ENCODE measurements at regions not wholly inside any gene's neighbourhood (a gene's known extent, or its start where the extent isn't known, plus 50 kb on each side); places are given as distances from the start of the nearest gene placed in this dataset.
"Not testable (repeated sequence)": the region's sequence is repeated elsewhere in the genome, so short reads cannot be mapped to it uniquely, and the experiment has no call there.

GRCh38 chr3:188974856-188975599, 196.7 kb upstream of the TPRG1 start:
- DNase-seq = peak; percentile 79

- peak; percentile 95 for DNase-seq
Measured at GRCh38 chr3:188975600-188976314, 196.0 kb upstream of the TPRG1 start.

DNA sequence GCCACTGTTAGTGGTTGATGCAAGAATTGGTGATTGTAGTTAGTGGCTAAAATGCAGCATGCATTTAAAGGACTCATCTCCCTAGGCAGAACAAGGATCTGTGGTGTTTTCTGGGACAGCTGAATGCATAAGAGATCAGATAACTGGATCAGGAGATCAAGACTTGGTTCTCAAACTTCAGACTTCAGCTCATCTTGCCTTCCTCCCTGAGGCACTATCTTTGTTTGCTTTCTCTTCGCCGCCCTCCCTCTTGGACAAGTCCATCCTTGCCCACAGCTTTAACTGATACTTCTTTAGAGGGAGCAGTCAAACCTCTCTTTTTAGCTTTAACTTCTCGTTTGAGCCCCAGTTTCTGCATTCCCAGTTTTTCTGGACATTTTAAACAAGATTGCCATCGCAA, 195.4 kb upstream of the TPRG1 start:
- DNase-seq = no peak

GRCh38 chr3:188978421-188979171, 193.2 kb upstream of the TPRG1 start:
- peak; percentile 60 for DNase-seq

- peak; percentile 98 for DNase-seq
Measured at GRCh38 chr3:188979248-188979647, 192.5 kb upstream of the TPRG1 start.

- peak; percentile 98 for DNase-seq
Measured at GRCh38 chr3:188979669-188980310, 192.0 kb upstream of the TPRG1 start.

- no peak for DNase-seq
Measured at GRCh38 chr3:188993181-188993580, 178.6 kb upstream of the TPRG1 start.

DNA sequence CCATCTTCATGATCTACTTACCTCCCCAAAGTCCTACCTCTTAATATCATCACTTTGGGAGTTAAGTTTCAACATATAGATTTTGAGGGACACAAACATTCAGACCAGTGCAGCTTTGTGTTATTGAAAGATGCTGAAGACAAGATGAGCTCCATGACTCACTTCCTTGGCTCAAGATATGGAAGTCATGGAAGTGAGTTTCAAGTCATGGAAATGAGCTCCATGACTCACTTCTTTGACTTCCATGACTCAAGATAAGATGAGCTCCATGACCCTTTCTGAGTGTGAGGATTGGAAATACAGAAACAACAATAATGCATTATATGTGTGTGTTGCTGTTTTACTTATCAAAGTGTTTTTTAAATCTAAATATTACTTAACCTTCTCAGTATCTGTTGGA, 170.2 kb upstream of the TPRG1 start:
- no peak for DNase-seq

DNA sequence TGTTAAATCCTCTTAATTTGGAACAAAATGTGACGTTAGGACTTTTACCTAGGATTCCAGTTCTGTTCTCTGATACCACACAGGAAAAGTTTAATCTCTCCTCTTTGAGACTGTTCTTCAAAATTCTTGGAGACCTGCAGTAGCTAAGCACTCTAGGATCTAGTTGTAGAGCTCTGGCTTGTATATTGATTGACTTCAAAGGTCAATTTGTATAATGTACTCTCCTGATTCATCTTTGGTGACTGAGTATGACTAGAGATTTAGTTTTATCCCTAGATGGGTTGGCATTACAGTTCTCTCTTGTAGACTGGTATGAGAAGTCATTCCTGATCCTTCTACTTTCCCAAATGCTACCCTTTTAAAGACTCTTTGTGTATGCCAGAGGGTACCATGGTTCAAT, 168.4 kb upstream of the TPRG1 start:
- DNase-seq = no peak

GRCh38 chr3:189013224-189013888, 158.4 kb upstream of the TPRG1 start:
- DNase-seq = no peak

DNA sequence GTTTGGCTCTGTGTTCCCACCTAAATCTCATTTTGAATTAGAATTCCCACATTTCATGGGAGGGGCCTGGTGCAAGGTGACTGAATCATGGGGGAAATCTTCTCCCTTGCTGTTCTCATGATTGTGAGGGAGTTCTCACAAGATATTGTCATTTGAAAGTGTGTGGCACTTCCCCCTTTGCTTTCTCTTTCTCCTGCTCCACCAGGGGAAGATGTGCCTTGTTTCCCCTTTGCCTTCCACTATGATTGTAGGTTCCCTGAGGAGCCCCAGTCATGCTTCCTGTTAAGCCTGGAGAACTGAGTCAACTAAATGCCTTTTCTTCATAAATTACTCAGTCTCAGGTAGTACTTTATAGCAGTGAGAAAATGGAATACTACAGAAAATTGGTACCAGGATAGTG, 157.2 kb upstream of the TPRG1 start:
- no peak for DNase-seq

DNA sequence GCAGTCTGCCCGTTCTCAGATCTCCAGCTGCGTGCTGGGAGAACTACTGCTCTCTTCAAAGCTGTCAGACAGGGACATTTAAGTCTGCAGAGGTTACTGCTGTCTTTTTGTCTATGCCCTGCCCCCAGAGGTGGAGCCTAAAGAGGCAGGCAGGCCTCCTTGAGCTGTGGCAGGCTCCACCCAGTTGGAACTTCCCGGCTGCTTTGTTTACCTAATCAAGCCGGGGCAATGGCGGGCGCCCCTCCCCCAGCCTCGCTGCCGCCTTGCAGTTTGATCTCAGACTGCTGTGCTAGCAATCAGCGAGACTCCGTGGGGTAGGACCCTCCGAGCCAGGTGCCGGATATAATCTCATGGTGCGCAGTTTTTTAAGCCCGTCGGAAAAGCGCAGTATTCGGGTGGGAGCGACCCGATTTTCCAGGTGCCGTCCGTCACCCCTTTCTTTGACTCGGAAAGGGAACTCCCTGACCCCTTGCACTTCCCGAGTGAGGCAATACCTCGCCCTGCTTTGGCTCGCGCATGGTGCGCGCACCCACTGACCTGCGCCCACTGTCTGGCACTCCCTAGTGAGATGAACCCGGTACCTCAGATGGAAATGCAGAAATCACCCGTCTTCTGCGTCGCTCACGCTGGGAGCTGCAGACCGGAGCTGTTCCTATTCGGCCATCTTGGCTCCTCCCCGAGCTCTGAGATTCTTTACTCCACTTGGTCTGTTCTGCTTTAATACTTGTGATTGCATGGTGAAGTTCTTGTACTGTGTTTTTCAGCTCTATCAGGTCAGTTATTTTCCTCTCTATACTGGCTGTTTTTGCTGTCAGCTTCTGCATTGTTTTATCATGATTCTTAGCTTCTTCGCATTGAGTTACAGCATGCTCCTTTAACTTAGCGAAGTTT, 148.9 kb upstream of the TPRG1 start:
- DNase-seq = not testable (repeated sequence)

DNA sequence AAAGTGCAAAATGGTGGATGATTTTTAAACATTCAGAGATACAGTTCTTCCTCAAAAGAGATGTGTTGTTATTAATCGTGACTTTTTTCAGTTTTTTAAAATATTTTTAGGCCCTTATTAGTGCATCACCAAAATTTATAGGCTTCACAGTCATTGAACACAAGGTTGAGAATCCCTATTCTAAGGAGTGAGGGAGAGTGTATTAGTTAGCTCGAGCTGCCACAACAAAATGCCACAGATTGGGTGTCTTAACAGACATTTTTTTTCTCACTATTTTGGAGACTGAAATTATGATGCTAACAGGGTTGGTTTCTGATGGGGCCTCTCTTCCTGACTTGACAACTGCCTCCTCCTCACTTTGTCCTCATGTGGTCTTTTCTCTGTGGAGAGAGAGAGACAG, 145.9 kb upstream of the TPRG1 start:
- no peak for DNase-seq

GRCh38 chr3:189027626-189028155, 144.1 kb upstream of the TPRG1 start:
- DNase-seq = no peak

GRCh38 chr3:189038773-189039745, 132.7 kb upstream of the TPRG1 start:
- DNase-seq = no peak

DNA sequence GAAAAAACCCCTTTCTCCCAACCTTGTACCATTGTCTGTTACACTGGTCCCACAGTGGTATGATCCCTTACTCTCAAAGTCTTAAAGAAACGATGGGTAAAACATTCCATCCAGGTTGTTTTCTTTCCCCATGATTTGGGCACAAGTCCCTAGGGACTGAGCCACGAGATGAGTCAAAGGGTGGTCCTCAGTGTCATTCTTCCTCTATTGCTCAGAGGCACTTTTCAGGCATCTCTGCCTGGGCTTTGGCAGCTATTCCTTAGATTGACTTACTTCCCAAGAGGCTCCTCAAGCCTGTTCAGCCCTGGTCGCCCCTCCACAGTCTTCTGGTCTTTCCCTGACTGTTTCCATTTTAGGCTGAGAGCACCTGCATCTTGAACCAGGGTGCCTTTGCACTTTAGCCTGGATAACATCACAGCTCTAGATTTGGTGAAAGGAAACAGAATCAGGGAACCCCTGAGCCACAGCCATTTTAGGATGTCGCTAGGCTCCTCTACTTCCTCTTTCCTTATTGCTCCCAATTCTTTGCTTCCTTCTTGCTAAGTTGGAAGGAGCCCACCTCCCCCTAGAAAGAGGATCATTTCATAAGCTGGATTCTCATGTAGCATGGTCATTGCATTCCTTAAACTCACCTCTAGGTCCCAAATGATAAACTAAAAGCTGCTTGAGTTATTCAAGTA, 131.0 kb upstream of the TPRG1 start:
- DNase-seq = no peak

GRCh38 chr3:189041482-189042090, 130.2 kb upstream of the TPRG1 start:
- DNase-seq = no peak

DNA sequence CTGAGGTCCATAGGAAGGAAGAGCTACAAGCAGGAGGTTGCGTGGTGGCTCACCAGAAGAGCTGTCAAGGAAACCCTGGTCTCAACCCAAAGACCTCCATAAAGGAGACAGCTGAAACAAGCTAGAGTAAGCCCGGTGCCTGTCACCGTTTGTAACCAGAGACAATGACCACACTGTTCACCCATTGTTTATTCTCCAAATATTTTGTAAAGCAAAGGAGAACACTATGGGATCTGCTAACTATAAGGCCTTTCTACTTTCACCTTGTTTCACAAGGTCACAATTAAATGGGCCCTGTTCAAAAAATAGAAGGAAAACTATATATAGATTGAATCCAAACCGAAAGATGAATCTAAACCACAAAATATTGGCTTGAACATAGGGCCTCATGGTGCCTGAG, 128.9 kb upstream of the TPRG1 start:
- no peak for DNase-seq
